SK-N-SH (cell line): ENCODE measurements at regions not wholly inside any gene's neighbourhood (a gene's known extent, or its start where the extent isn't known, plus 50 kb on each side); places are given as distances from the start of the nearest gene placed in this dataset.
A peak's percentile ranks its signal among the peaks of the same experiment; 100 is the strongest.

Experiments used
- CTCF ChIA-PET: fragments of 300-600, 350-600 bp; formaldehyde crosslinking; extraction: SDS; loops from one replicate; lab custom pipeline; 2021; lab: Yijun Ruan, JAX
- POLR2A ChIA-PET: fragments of 350-600 bp; sonication (Branson Sonifier 250); formaldehyde crosslinking; extraction: SDS; loops from one replicate; lab custom pipeline; 2020; ENCODE audit warnings: antibody characterized with exemption, inconsistent platforms; lab: Yijun Ruan, JAX
- DNase-seq: peaks from one replicate; pipeline ENCODE4 v3.0.0; 2012
- H2AFZ ChIP-seq: fragments of 200-600 bp; sonication (generic); 2 replicates; pipeline ENCODE4 v1.8.1; 2016; ENCODE audit warnings: antibody characterized with exemption, mild to moderate bottlenecking, low read depth
- H3F3A ChIP-seq: fragments of 200-600 bp; sonication (generic); replicated peaks from 2 replicates; pipeline ENCODE3; 2016; ENCODE audit warnings: antibody characterized with exemption, mild to moderate bottlenecking; ENCODE audit not compliant: insufficient read depth
- H3K27ac ChIP-seq, 2 experiments: fragments of 200-500 bp in 1 of 2; fragments of 200-600 bp in 1 of 2; sonication (Bioruptor generic) in 1 of 2; sonication (generic), shearing (Covaris generic) in 1 of 2; 2 replicates each; pipeline versions ENCODE4 v1.5.1 to v1.6.1; 2014 to 2016; ENCODE audit warnings: low read depth in 2 of 2, inconsistent platforms in 1 of 2, low read length in 1 of 2, mild to moderate bottlenecking in 1 of 2, mixed read lengths in 1 of 2
- H3K27me3 ChIP-seq: fragments of 200-600 bp; sonication (generic), shearing (Covaris generic); 2 replicates; pipeline ENCODE4 v1.6.1; 2016; ENCODE audit warnings: mixed run types; ENCODE audit not compliant: insufficient read depth
- H3K36me3 ChIP-seq, 2 experiments: fragments of 200-500 bp in 1 of 2; fragments of 200-600 bp in 1 of 2; sonication (Bioruptor generic) in 1 of 2; sonication (generic) in 1 of 2; replicated peaks in 1 of 2; 2 replicates each; pipeline versions ENCODE3 to v1.5.1; 2014 to 2016; ENCODE audit warnings: low read length in 1 of 2, mild to moderate bottlenecking in 1 of 2; ENCODE audit not compliant: insufficient read depth in 2 of 2, control insufficient read depth in 1 of 2
- H3K4me1 ChIP-seq, 2 experiments: fragments of 200-500 bp in 1 of 2; fragments of 200-600 bp in 1 of 2; sonication (Bioruptor generic) in 1 of 2; sonication (generic), shearing (Covaris generic) in 1 of 2; 2 replicates each; pipeline versions ENCODE4 v1.5.1 to v1.6.1; 2014 to 2016; ENCODE audit warnings: low read depth in 1 of 2, low read length in 1 of 2, mixed run types in 1 of 2; ENCODE audit not compliant: insufficient read depth in 2 of 2, control insufficient read depth in 1 of 2
- H3K4me2 ChIP-seq: fragments of 200-600 bp; sonication (generic), shearing (Covaris generic); 2 replicates; pipeline ENCODE4 v1.6.1; 2017; ENCODE audit warnings: mixed run types
- H3K4me3 ChIP-seq, 2 experiments: fragments of 200-500 bp in 1 of 2; fragments of 200-600 bp in 1 of 2; sonication (Bioruptor generic) in 1 of 2; sonication (generic), shearing (Covaris generic) in 1 of 2; 2 replicates each; pipeline versions ENCODE4 v1.5.1 to v1.8.1; 2014 to 2016; ENCODE audit warnings: low read depth in 2 of 2, inconsistent platforms in 1 of 2, low read length in 1 of 2, mild to moderate bottlenecking in 1 of 2, mixed read lengths in 1 of 2, moderate library complexity in 1 of 2
- H3K79me2 ChIP-seq: fragments of 200-600 bp; sonication (generic); 2 replicates; pipeline ENCODE4 v1.8.1; 2017; ENCODE audit warnings: mild to moderate bottlenecking; ENCODE audit not compliant: insufficient read depth
- H3K9ac ChIP-seq: fragments of 200-600 bp; sonication (generic); 2 replicates; pipeline ENCODE4 v1.6.1; 2017; ENCODE audit warnings: mixed run types
- H3K9me2 ChIP-seq: fragments of 200-600 bp; sonication (generic); 2 replicates; pipeline ENCODE4 v1.6.1; 2017; ENCODE audit warnings: mixed run types
- H3K9me3 ChIP-seq: fragments of 200-600 bp; sonication (generic); 2 replicates; pipeline ENCODE4 v1.6.1; 2017; ENCODE audit warnings: mixed run types, mild to moderate bottlenecking, moderate library complexity
- H4K20me1 ChIP-seq: fragments of 200-600 bp; sonication (generic); 2 replicates; pipeline ENCODE4 v1.6.1; 2017; ENCODE audit warnings: mild to moderate bottlenecking, mixed run types; ENCODE audit not compliant: insufficient read depth
- CHD2 ChIP-seq: fragments of 150-350 bp; IDR thresholded peaks from 2 replicates; pipeline ENCODE4 v1.6.1; 2018; ENCODE audit warnings: low read length; ENCODE audit not compliant: partially characterized antibody
- EZH2phosphoT487 ChIP-seq: fragments of 200-600 bp; sonication (generic); IDR thresholded peaks from 2 replicates; pipeline ENCODE4 v1.6.1; 2017; ENCODE audit warnings: low read depth, mixed run types, mild to moderate bottlenecking, antibody characterized with exemption, moderate library complexity, borderline replicate concordance
- FOSL2 ChIP-seq: IDR thresholded peaks from 2 replicates; pipeline ENCODE4 v1.4.0; 2012; ENCODE audit warnings: low read depth, mild to moderate bottlenecking, moderate library complexity, borderline replicate concordance
- FOXJ3 ChIP-seq: sonication (generic); formaldehyde crosslinking; IDR thresholded peaks from 2 replicates; pipeline ENCODE4 v1.5.1; 2020; ENCODE audit warnings: mild to moderate bottlenecking, missing genetic modification reagents
- FOXM1 ChIP-seq: IDR thresholded peaks from 2 replicates; pipeline ENCODE4 v1.4.0; 2012; ENCODE audit warnings: low read depth, mild to moderate bottlenecking
- GATA2 ChIP-seq: sonication (generic); formaldehyde crosslinking; IDR thresholded peaks from 2 replicates; pipeline ENCODE4 v1.5.0; 2020; ENCODE audit warnings: mild to moderate bottlenecking, missing genetic modification reagents
- JUND ChIP-seq: IDR thresholded peaks from 2 replicates; pipeline ENCODE4 v1.4.0; 2012
- MEF2A ChIP-seq: IDR thresholded peaks from 2 replicates; pipeline ENCODE4 v1.4.0; 2012; ENCODE audit warnings: low read depth, borderline replicate concordance
- MXI1 ChIP-seq: IDR thresholded peaks from 2 replicates; pipeline ENCODE4 v1.6.1; 2012; ENCODE audit warnings: mild to moderate bottlenecking, low read depth, low read length, improper control_type of control experiment
- RAD21 ChIP-seq: IDR thresholded peaks from 2 replicates; pipeline ENCODE4 v1.6.1; 2012; ENCODE audit warnings: mild to moderate bottlenecking, low read length
- RCOR1 ChIP-seq: fragments of 150-350 bp; IDR thresholded peaks from 2 replicates; pipeline ENCODE4 v1.6.1; 2017; ENCODE audit warnings: antibody characterized with exemption, low read length
- SIN3A ChIP-seq: IDR thresholded peaks from 2 replicates; pipeline ENCODE4 v1.6.1; 2012; ENCODE audit warnings: low read depth, mild to moderate bottlenecking, low read length, moderate library complexity, borderline replicate concordance
- SMC3 ChIP-seq: IDR thresholded peaks from 2 replicates; pipeline ENCODE4 v1.6.1; 2012; ENCODE audit warnings: low read depth, low read length, improper control_type of control experiment
- TAF1 ChIP-seq: IDR thresholded peaks from 2 replicates; pipeline ENCODE4 v1.6.1; 2012; ENCODE audit warnings: low read depth, mild to moderate bottlenecking, low read length, moderate library complexity, borderline replicate concordance
- TCF12 ChIP-seq: IDR thresholded peaks from 2 replicates; pipeline ENCODE4 v1.4.0; 2012
- USF1 ChIP-seq: IDR thresholded peaks from 2 replicates; pipeline ENCODE4 v1.4.0; 2012; ENCODE audit warnings: low read depth, borderline replicate concordance
- YY1 ChIP-seq: IDR thresholded peaks from 2 replicates; pipeline ENCODE4 v1.4.0; 2012; ENCODE audit warnings: low read depth, mild to moderate bottlenecking
- WGBS: methylation state at CpG from one replicate; pipeline ENCODE4 v1.1.6; 2017; ENCODE audit warnings: low lambda C conversion rate; 5-methylcytosine and 5-hydroxymethylcytosine counted together
- TF ChIP-seq, protein P1 (sequence below): IDR thresholded peaks from 2 replicates; pipeline ENCODE4 v1.6.1; 2012; ENCODE audit warnings: mild to moderate bottlenecking, low read depth, low read length, moderate library complexity
- TF ChIP-seq, protein P2 (sequence below): fragments of 150-350 bp; IDR thresholded peaks from 2 replicates; pipeline ENCODE4 v1.6.1; 2017; ENCODE audit warnings: antibody characterized with exemption, low read length, low read depth, borderline replicate concordance
- TF ChIP-seq, protein P3 (sequence below): fragments of 200-600 bp; sonication (generic); IDR thresholded peaks from 2 replicates; pipeline ENCODE4 v1.6.1; 2017; ENCODE audit warnings: antibody characterized with exemption, mild to moderate bottlenecking, moderate library complexity

DNA sequence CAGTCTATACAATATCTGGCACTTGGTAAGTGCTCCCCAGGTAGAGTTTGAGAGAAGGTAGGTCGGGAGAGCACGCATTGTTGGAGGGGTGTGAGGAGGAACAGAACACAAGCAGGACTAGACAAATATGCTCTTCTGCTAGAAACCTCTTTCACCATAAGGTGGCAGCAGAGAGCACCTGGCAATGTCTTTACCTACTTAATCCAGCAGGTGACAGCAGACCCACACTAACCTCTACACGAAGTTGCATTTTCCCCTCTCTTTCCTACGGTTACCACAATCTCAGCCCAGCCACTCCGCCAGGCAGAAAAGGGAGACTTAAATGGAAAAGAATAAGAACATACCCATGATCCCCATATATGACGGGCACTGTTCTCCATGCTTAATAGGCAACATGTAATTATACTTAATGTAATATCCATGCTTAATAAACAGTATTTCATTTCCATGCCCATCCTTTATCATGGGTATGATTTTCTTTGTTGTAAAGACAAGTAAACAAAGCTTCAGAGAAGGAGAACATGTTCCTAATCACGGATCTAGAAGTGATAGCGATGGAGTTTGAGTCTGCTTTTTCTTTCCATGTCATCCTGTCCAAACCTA lies 55.1 kb upstream of the CCL2 start (continued):
- TF ChIP-seq EZH2phosphoT487 = no peak
- TF ChIP-seq, protein P1, sequence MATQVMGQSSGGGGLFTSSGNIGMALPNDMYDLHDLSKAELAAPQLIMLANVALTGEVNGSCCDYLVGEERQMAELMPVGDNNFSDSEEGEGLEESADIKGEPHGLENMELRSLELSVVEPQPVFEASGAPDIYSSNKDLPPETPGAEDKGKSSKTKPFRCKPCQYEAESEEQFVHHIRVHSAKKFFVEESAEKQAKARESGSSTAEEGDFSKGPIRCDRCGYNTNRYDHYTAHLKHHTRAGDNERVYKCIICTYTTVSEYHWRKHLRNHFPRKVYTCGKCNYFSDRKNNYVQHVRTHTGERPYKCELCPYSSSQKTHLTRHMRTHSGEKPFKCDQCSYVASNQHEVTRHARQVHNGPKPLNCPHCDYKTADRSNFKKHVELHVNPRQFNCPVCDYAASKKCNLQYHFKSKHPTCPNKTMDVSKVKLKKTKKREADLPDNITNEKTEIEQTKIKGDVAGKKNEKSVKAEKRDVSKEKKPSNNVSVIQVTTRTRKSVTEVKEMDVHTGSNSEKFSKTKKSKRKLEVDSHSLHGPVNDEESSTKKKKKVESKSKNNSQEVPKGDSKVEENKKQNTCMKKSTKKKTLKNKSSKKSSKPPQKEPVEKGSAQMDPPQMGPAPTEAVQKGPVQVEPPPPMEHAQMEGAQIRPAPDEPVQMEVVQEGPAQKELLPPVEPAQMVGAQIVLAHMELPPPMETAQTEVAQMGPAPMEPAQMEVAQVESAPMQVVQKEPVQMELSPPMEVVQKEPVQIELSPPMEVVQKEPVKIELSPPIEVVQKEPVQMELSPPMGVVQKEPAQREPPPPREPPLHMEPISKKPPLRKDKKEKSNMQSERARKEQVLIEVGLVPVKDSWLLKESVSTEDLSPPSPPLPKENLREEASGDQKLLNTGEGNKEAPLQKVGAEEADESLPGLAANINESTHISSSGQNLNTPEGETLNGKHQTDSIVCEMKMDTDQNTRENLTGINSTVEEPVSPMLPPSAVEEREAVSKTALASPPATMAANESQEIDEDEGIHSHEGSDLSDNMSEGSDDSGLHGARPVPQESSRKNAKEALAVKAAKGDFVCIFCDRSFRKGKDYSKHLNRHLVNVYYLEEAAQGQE = no peak
- no peak for TF ChIP-seq SIN3A
- peak; percentile 100 for TF ChIP-seq SMC3
- no peak for TF ChIP-seq MXI1
- TF ChIP-seq, all 33 proteins: peak for 9

DNA sequence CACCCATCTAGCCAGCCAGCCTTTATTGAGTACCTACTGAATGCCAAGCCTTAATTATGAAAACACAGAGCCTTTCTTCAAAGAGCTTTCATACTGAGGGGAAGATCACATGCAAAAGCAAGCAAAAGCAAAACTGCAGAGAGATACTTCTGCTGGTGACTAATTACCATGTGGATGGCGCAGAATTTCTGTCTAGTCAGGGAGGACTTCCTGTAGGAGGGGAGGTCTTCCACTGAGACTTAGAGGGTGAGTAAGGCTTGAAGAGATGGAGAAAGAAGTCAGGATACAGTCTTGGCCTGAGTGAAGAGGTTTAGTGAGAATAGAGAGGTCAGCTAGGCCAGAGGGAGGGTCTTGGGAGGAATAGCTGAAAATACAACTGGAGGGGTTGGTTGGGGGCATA lies 53.9 kb upstream of the CCL2 start:
- 100% methylated on average over 1 of the region's 1 CpG for WGBS
- CTCF ChIA-PET = interaction anchor here (0.9 to 8.8 kb wide), 34 partner anchors 7 to 919 kb away, joined by 3 to 350 read pairs (median 4); partner anchors contain the start of genes CCL1 and CCL13
- TF ChIP-seq TAF1 (no peak), EZH2phosphoT487 (no peak), MXI1 (no peak), CHD2 (no peak), JUND (no peak), YY1 (no peak), FOXJ3 (no peak), USF1 (no peak), FOSL2 (no peak), MEF2A (no peak), FOXM1 (no peak), GATA2 (CRISPR knock-in tag) (no peak), RAD21 (no peak), TCF12 (no peak), RCOR1 (no peak)
- TF ChIP-seq, protein P1 = no peak
- TF ChIP-seq, protein P2, sequence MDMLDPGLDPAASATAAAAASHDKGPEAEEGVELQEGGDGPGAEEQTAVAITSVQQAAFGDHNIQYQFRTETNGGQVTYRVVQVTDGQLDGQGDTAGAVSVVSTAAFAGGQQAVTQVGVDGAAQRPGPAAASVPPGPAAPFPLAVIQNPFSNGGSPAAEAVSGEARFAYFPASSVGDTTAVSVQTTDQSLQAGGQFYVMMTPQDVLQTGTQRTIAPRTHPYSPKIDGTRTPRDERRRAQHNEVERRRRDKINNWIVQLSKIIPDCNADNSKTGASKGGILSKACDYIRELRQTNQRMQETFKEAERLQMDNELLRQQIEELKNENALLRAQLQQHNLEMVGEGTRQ = no peak
- TF ChIP-seq, protein P3, sequence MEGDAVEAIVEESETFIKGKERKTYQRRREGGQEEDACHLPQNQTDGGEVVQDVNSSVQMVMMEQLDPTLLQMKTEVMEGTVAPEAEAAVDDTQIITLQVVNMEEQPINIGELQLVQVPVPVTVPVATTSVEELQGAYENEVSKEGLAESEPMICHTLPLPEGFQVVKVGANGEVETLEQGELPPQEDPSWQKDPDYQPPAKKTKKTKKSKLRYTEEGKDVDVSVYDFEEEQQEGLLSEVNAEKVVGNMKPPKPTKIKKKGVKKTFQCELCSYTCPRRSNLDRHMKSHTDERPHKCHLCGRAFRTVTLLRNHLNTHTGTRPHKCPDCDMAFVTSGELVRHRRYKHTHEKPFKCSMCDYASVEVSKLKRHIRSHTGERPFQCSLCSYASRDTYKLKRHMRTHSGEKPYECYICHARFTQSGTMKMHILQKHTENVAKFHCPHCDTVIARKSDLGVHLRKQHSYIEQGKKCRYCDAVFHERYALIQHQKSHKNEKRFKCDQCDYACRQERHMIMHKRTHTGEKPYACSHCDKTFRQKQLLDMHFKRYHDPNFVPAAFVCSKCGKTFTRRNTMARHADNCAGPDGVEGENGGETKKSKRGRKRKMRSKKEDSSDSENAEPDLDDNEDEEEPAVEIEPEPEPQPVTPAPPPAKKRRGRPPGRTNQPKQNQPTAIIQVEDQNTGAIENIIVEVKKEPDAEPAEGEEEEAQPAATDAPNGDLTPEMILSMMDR = no peak

More for the DNA sequence above, 53.9 kb upstream of the CCL2 start:
- Histone ChIP-seq H3K4me1 (no peaks in the 10 kb centered on the region), H3K9me3 (no peaks in the 10 kb centered on the region; the same call in 1 of the 2 replicates), H3F3A (no peaks in the 10 kb centered on the region), H3K9ac (no peak overlapping the region), H2AFZ (no peak overlapping the region), H3K9me2 (no peaks in the 10 kb centered on the region), H3K4me3 (no peak overlapping the region), H3K4me2 (no peak overlapping the region), H3K27me3 (no peaks in the 10 kb centered on the region), H3K79me2 (no peaks in the 10 kb centered on the region), H3K36me3 (no peaks in the 10 kb centered on the region), H4K20me1 (no peaks in the 10 kb centered on the region), H3K27ac (no peak overlapping the region)
- no peak for DNase-seq
- POLR2A ChIA-PET = no interaction called here
